ENCODE measurements at regions not wholly inside any gene's neighbourhood (a gene's known extent, or its start where the extent isn't known, plus 50 kb on each side); places are given as distances from the start of the nearest gene placed in this dataset.

DNA sequence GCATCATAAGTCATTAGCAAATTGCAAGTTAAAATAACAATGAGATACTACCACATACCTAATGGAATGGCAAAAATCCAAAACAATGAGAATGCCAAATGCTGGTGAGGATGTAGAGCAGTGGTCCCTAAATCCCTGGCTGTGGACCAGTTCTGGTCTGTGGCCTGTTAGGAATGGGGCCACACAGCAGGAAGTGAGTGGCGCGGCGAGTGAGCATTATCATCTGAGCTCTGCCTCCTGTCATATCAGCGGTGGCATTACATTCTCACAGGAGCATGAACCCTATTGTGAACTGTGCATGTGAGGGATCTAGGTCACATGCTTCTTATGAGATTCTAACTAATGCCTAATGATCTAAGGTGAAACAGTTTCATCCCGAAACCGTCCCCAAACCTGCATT is 1694.4 kb downstream of the EFNB2 start:
- TF ChIP-seq, protein P1, sequence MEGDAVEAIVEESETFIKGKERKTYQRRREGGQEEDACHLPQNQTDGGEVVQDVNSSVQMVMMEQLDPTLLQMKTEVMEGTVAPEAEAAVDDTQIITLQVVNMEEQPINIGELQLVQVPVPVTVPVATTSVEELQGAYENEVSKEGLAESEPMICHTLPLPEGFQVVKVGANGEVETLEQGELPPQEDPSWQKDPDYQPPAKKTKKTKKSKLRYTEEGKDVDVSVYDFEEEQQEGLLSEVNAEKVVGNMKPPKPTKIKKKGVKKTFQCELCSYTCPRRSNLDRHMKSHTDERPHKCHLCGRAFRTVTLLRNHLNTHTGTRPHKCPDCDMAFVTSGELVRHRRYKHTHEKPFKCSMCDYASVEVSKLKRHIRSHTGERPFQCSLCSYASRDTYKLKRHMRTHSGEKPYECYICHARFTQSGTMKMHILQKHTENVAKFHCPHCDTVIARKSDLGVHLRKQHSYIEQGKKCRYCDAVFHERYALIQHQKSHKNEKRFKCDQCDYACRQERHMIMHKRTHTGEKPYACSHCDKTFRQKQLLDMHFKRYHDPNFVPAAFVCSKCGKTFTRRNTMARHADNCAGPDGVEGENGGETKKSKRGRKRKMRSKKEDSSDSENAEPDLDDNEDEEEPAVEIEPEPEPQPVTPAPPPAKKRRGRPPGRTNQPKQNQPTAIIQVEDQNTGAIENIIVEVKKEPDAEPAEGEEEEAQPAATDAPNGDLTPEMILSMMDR (conservative IDR thresholded peaks at IDR 0.05 in 1 of 2, IDR thresholded peaks at IDR 0.05 in 1 of 2; ENCODE audit: extremely low read depth in 1 of 2, insufficient read depth in 1 of 2, low read depth in 1 of 2, low read length in 2 of 2): no peak
- TF ChIP-seq EZH2 (IDR thresholded peaks at IDR 0.05; ENCODE audit: borderline replicate concordance, low read length): no peak

All from mammary epithelial cell (primary cell).